HEK293T (cell line): ENCODE measurements at regions not wholly inside any gene's neighbourhood (a gene's known extent, or its start where the extent isn't known, plus 50 kb on each side); places are given as distances from the start of the nearest gene placed in this dataset.

ENCODE experiments used
- ARNT ChIP-seq: fragments of 450-650 bp; IDR thresholded peaks from 2 replicates; pipeline ENCODE4 v1.6.1; 2017; ENCODE audit warnings: mild to moderate bottlenecking
- BHLHE40 ChIP-seq: fragments of 450-650 bp; IDR thresholded peaks from 2 replicates; pipeline ENCODE4 v1.6.1; 2016; ENCODE audit warnings: mild to moderate bottlenecking, moderate library complexity, borderline replicate concordance
- ELF4 ChIP-seq: fragments of 450-650 bp; IDR thresholded peaks from 2 replicates; pipeline ENCODE4 v1.6.1; 2017; ENCODE audit warnings: antibody characterized with exemption
- FOXK2 ChIP-seq: fragments of 450-650 bp; IDR thresholded peaks from 2 replicates; pipeline ENCODE4 v1.6.1; 2016; ENCODE audit warnings: mild to moderate bottlenecking
- FOXM1 ChIP-seq: fragments of 450-650 bp; IDR thresholded peaks from 2 replicates; pipeline ENCODE4 v1.6.1; 2017; ENCODE audit warnings: mild to moderate bottlenecking, borderline replicate concordance
- HDGF ChIP-seq: fragments of 450-650 bp; IDR thresholded peaks from 2 replicates; pipeline ENCODE4 v1.6.1; 2017; ENCODE audit warnings: antibody characterized with exemption, borderline replicate concordance
- L3MBTL2 ChIP-seq: fragments of 450-650 bp; conservative IDR thresholded peaks from 2 replicates; pipeline ENCODE4 v1.6.1; 2016; ENCODE audit warnings: mild to moderate bottlenecking
- SP1 ChIP-seq: fragments of 450-650 bp; IDR thresholded peaks from 2 replicates; pipeline ENCODE4 v1.6.1; 2017
- SUZ12 ChIP-seq: fragments of 450-650 bp; IDR thresholded peaks from 2 replicates; pipeline ENCODE4 v1.6.1; 2016; ENCODE audit warnings: mild to moderate bottlenecking
- TARDBP ChIP-seq: fragments of 450-650 bp; IDR thresholded peaks from 2 replicates; pipeline ENCODE4 v1.6.1; 2016
- TF ChIP-seq, protein P1 (sequence below): fragments of 450-650 bp; IDR thresholded peaks from 2 replicates; pipeline ENCODE4 v1.6.1; 2016

- no peak for TF ChIP-seq TARDBP
- no peak for TF ChIP-seq SUZ12
- TF ChIP-seq, protein P1, sequence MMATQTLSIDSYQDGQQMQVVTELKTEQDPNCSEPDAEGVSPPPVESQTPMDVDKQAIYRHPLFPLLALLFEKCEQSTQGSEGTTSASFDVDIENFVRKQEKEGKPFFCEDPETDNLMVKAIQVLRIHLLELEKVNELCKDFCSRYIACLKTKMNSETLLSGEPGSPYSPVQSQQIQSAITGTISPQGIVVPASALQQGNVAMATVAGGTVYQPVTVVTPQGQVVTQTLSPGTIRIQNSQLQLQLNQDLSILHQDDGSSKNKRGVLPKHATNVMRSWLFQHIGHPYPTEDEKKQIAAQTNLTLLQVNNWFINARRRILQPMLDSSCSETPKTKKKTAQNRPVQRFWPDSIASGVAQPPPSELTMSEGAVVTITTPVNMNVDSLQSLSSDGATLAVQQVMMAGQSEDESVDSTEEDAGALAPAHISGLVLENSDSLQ: no peak
- no peak for TF ChIP-seq FOXM1
- no peak for TF ChIP-seq ARNT
- no peak for TF ChIP-seq SP1
- no peak for TF ChIP-seq L3MBTL2
- TF ChIP-seq HDGF: no peak
- TF ChIP-seq FOXK2: no peak
- no peak for TF ChIP-seq BHLHE40
- TF ChIP-seq ELF4: no peak
Observed at GRCh38 chr2:12131975-12132374, 385.5 kb downstream of the LPIN1 start.
